Eye (tissue), 1 donor: ENCODE measurements at regions not wholly inside any gene's neighbourhood (a gene's known extent, or its start where the extent isn't known, plus 50 kb on each side); places are given as distances from the start of the nearest gene placed in this dataset.
"Not testable (repeated sequence)": the region's sequence is repeated elsewhere in the genome, so short reads cannot be mapped to it uniquely, and the experiment has no call there.

Experiments
- DNase-seq: peaks from one replicate; pipeline ENCODE4 v3.0.0-alpha.2; 2015

DNA sequence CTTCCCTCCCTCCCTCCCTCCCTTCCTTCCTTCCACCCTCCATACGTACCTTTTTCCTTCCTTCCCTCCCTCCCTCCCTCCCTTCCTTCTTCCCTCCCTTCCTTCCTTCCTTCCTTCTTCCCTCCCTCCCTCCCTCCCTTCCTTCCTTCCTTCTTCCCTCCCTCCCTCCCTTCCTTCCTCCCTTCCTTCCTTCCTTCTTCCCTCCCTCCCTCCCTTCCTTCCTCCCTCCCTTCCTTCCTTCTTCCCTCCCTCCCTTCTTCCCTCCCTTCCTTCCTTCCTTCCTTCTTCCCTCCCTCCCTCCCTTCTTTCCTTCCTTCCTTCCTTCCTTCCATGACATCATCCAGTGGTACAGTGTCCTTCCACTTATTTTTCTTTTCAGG is 394.9 kb upstream of the KCNMB2 start:
- not testable (repeated sequence) for DNase-seq

DNA sequence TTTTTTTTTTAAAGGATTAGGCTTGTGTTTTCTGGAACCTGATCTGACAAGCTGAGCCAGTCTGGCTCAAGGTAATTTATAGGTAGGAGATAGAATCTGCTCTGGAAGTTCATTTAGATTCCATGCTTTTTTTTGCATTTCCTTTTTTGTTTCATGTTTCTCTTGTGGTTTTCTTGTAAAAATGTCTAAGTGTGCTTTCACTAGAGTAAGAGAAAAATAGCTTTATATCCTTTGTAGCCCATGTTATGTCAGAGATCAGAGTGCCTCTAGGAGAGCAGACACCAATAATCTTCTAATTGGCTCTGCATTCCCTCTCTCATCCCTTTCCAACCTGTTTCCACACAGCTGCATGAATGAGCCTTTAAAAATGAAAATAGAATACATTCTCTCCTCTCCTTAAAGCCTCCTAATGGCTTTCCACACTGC is 389.8 kb upstream of the KCNMB2 start:
- peak; percentile 27 for DNase-seq

DNA sequence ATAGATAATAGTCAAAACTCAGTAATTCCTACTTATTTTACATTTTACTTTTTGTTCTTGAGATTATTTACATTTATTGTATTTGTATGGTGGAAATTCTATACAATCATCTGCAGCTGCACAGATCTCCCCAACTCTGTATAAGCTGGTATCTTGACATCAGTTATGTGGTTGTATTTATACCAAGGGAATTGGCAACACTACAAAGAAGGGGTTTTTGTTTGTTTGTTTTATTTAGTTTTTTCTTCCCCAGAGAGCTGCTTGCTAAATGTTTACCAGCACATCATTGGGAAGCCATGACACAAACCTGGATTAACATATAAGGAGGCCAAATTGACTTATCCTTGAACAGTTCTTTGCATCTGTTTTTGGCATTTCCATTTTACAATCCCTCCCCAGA is 389.2 kb upstream of the KCNMB2 start:
- DNase-seq: no peak

DNA sequence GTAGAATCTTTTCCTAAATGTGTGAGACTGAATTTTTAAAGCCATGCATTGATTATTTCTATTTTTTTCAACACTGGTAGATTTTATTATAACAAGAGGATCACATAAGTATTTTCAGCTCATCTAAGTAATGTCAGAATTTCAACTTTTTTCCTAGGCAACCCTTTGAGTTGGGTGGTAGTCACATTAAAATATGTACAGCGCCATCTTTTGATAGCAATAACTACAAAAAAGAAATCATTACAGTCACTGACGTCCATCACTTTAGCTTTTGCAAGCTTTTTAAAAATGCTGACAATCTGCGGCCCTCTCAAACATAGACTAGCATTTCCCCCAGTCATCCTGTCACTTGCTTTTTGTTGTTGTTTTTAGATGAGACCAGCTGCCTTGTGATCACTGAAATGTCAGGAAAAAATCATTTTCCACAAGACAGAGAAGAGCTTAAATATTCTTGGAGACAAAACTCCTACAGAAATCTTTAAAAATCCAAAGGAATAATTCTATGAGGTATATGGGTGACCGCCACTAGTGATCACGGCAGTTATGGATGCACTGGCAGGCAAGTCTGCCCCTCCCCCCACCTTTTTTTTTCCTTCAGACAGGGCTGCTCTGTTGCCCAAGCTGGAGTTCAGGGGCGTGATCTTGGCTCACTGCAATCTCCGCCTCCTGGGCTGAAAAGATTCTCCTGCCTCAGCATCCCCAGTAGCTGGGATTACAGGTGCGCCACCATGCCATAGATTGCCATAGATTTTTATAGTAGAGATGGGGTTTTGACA is 384.0 kb upstream of the KCNMB2 start:
- no peak for DNase-seq

DNA sequence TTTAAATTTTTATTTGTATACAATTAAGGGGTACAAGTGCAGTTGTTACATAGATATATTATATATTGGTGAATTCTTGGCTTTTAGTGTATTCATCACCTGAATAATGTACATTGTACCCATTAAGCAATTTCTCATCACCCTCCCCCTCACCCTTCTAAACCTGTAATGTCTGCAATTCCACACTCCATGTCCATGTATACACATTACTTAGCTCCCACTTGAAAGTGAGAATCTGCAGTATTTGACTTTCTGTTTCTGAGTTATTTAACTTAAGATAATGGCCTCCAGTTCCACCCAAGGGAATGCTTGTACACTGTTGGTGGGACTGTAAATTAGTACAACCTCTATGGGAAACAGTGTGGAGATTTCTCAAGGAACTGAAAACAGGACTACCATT is 383.2 kb upstream of the KCNMB2 start:
- DNase-seq: no peak

- no peak for DNase-seq
Observed at GRCh38 chr3:178155521-178155920, 380.7 kb upstream of the KCNMB2 start.

- DNase-seq: no peak
Observed at GRCh38 chr3:178156301-178156700, 379.9 kb upstream of the KCNMB2 start.

DNA sequence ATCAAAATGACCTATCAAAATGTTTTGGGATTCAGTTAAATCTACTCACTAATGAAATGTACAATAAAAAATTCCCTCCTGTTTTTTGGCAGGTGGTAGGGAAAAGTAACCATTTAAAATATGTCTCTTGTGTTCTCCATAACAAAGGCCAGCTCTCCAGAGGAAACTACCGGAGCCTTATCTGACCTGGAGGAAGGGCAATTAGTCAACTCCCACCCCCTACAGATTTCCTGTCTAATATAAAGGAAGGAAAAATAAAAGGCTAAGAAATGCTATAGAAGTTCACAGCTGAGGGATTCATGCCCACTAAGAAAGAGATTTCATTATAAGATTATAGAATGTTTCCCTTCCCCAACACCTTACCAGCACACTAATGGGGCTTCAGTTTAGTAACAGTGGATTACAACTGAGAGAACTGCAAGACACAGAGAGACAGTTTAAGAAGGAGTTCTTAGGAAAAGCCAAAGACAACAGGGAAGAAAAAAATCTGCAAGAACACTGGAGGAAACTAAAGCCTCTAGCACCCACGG is 376.5 kb upstream of the KCNMB2 start:
- DNase-seq: no peak

DNA sequence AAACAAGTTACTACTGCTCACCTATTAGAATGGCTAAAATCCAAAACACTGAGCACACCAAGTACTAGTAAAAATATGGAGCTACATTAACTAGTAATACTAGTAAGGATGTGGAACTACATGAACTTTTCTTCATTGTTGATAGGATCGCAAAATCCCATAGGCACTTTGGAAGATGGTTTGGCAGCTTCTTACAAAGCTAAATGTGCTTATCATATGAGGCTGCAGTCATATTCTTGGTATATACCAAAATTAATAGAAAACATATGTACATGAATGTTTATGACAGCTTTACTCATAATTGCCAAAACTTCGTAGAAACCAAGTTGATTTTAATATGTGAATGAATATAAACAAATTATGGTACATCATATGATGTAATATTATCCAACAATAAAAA is 366.8 kb upstream of the KCNMB2 start:
- peak; percentile 38 for DNase-seq

DNA sequence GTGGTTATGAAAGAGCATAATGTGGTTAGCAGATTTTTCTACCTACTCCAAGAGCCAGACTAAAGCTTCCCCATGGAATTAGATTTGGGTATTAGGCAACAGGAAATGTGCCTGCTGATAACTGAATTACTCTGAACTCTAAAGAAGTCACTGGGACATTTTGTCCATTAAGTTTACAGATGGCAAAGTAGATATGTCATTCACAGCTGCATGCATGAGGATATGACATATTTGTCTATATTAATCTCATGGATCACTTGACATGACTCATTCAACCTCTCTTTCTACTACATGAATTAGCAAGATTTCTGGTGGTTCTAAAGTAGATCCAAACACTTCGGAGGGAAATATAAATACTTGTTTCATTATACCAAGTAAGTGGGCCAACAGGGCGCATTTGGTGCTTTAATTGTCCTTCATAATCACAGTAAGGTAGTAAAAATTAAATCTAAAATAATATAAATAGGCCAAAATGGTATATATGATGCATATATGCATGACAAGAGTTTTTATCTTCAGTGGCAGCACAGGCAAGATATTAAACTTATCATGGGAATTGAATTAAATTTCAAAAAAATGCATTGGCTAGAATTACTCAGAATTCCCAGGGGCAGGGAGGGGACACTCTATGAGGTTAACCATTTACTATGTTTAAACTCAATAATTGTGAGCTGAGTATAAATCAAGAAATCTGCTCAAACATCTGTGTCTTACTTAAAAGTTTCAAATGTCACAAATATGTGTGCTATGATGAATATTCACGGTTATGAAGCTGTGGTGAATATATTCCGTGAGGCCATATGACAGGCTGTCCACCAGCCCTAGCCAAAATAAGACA is 365.3 kb upstream of the KCNMB2 start:
- peak; percentile 78 for DNase-seq

- no peak for DNase-seq
Observed at GRCh38 chr3:178172121-178172520, 364.1 kb upstream of the KCNMB2 start.

- no peak for DNase-seq
Observed at GRCh38 chr3:178174201-178174915, 361.9 kb upstream of the KCNMB2 start.

- no peak for DNase-seq
Observed at GRCh38 chr3:178181088-178181487, 355.1 kb upstream of the KCNMB2 start.

DNA sequence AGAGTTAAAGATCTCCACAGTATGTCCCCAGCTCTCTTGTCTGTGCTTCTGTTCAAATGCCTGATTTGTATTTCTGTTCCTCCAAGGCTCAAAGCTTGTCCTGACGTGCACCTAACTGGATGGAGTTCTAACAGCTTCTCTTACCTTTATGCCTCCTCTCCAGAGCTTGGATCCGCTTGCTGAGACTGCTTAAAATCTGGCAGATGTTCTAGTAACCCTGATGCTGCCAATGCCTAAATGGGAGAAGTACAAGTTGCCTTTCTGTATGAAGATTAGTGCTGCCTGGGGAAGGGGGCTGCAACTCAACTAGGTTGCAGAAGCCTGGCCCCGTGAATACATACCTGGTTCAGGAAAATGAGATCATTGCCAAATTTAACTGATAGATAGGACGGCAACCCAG is 354.5 kb upstream of the KCNMB2 start:
- DNase-seq: no peak

GRCh38 chr3:178182337-178182779 is 353.9 kb upstream of the KCNMB2 start:
- DNase-seq: no peak

- DNase-seq: no peak
Observed at GRCh38 chr3:178184833-178185232, 351.4 kb upstream of the KCNMB2 start.

DNA sequence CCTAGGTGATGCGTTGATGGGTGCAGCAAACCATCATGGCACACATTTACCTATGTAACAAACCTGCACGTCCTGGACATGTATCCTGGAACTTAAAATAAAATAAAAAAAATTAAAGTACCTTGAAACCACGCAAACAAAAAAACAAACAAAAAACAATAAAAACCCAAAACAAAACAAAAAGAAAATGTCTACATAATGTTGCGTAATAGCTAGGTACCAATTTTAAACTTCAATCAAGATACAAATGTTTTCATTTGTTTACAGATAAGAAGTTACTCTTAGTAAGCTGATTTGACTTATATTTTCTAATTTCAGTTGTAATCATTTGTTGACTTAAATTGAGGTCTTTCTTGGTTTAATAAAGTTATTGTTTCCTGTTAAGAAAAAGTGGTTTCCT is 349.6 kb upstream of the KCNMB2 start:
- DNase-seq: no peak

GRCh38 chr3:178189854-178190253 is 346.4 kb upstream of the KCNMB2 start:
- no peak for DNase-seq

DNA sequence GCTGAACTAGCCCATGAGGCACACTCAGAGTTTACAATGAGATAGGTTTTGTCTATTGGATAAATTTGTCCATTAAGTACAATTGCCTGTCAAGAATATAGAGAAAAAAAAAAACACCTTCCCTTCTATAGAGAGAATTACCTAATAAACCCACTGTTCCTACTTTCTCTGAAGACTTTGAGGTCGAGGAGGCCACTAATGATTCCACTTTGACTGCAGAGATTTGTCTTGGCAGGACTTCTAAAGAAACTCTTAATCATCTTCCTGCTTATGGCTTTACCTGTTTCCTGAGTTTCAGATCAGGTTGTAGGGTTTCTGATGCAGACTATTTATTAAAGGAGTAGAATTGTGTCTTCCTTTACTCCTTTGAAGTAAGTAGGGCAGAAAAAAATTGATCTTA is 342.4 kb upstream of the KCNMB2 start:
- DNase-seq: no peak

DNA sequence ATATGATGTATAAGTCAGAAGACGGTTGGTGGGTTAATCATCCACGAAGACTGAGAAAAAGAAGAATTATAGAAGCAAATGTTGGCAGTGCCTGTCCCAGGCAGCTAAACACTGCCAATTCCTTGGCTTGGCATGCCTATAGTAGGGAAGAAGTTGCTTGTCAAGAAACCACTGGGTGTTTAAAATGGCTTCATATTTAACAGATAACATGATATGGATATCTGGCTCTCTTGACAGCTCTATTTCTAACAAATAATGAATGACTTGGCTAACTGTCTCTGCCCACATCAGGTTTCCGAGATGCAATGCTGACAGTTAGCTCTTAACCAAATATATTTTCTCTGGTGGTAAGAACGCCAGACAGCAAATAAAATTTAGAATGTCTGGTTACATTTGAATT is 341.7 kb upstream of the KCNMB2 start:
- DNase-seq: no peak

DNA sequence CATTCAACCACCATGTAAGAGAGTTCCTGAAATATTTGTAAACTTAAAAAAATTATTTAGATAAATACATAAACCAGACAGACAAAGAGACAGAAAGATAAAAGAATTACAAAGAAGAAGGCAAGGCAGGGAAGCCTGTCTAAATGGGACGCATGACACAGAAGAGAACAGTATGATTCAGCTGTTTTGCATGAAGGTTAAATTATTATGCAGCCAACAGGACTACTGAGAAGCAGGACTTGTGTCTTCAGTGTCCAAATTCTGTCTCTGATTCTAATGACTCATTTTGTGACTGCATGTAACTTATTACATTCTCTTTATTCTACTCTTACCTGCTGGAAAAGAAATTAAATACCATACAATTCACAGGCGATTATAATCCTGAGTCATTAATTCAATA is 340.4 kb upstream of the KCNMB2 start:
- no peak for DNase-seq

- no peak for DNase-seq
Observed at GRCh38 chr3:178198329-178198728, 337.9 kb upstream of the KCNMB2 start.

- DNase-seq: no peak
Observed at GRCh38 chr3:178200316-178200715, 335.9 kb upstream of the KCNMB2 start.
